Common myeloid progenitor, CD34-positive (primary cell): ENCODE measurements at regions not wholly inside any gene's neighbourhood (a gene's known extent, or its start where the extent isn't known, plus 50 kb on each side); places are given as distances from the start of the nearest gene placed in this dataset.

Source experiments
- CTCF ChIA-PET: fragments of 350-600 bp; sonication (Branson Sonifier 250); formaldehyde crosslinking; loops from one replicate; lab custom pipeline; 2021; ENCODE audit warnings: antibody characterized with exemption; lab: Charles Lee
- POLR2A ChIA-PET: fragments of 350-600 bp; sonication (Branson Sonifier 250); formaldehyde crosslinking; loops from one replicate; lab custom pipeline; 2021; ENCODE audit warnings: antibody characterized with exemption; lab: Charles Lee
- DNase-seq, 3 donors: peaks; one replicate each; pipeline versions ENCODE4 v3.0.0 to v3.0.0-alpha.2; 2013
- H3K27ac ChIP-seq, 2 experiments: 1 replicate in 1 of 2; 2 replicates in 1 of 2; pipeline ENCODE4 v1.7.0; 2013; ENCODE audit warnings: inconsistent platforms in 2 of 2, low read length in 2 of 2, mild to moderate bottlenecking in 2 of 2, low read depth in 1 of 2, moderate library complexity in 1 of 2; ENCODE audit not compliant: severe bottlenecking in 2 of 2, insufficient read depth in 1 of 2, poor library complexity in 1 of 2
- H3K27me3 ChIP-seq, 5 experiments: replicated peaks in 2 of 5; 1 replicate in 3 of 5; 2 replicates in 2 of 5; pipeline versions ENCODE4 v1.6.1 to v1.7.0; 2013; ENCODE audit warnings: low read length in 4 of 5, mild to moderate bottlenecking in 2 of 5, moderate library complexity in 2 of 5, inconsistent platforms in 1 of 5; ENCODE audit not compliant: insufficient read depth in 5 of 5, control insufficient read depth in 4 of 5
- H3K36me3 ChIP-seq, 4 experiments: 1 replicate in 2 of 4; 2 replicates in 2 of 4; pipeline versions ENCODE4 v1.6.1 to v1.7.0; 2013; ENCODE audit warnings: low read length in 3 of 4, control low read depth in 1 of 4, mild to moderate bottlenecking in 1 of 4; ENCODE audit not compliant: control insufficient read depth in 4 of 4, insufficient read depth in 4 of 4
- H3K4me1 ChIP-seq, 4 experiments: 1 replicate in 3 of 4; 2 replicates in 1 of 4; pipeline versions ENCODE4 v1.6.1 to v1.7.1; 2013; ENCODE audit warnings: low read length in 3 of 4, mild to moderate bottlenecking in 3 of 4, control low read depth in 1 of 4, inconsistent platforms in 1 of 4, moderate library complexity in 1 of 4; ENCODE audit not compliant: control insufficient read depth in 4 of 4, insufficient read depth in 4 of 4; ENCODE audit errors: control extremely low read depth in 1 of 4
- H3K4me3 ChIP-seq, 7 experiments: 1 replicate in 4 of 7; 2 replicates in 3 of 7; pipeline versions ENCODE4 v1.5.1 to v1.7.0; 2013; ENCODE audit warnings: mild to moderate bottlenecking in 7 of 7, low read length in 6 of 7, moderate library complexity in 6 of 7, inconsistent platforms in 2 of 7, low read depth in 2 of 7, control low read depth in 1 of 7; ENCODE audit not compliant: insufficient read depth in 4 of 7, control insufficient read depth in 1 of 7; ENCODE audit errors: extremely low read depth in 1 of 7
- H3K9me3 ChIP-seq, 5 experiments: 1 replicate in 4 of 5; 2 replicates in 1 of 5; pipeline versions ENCODE4 v1.6.1 to v1.7.1; 2013; ENCODE audit warnings: low read length in 4 of 5, mild to moderate bottlenecking in 2 of 5, inconsistent platforms in 1 of 5, low read depth in 1 of 5, moderate library complexity in 1 of 5; ENCODE audit not compliant: control insufficient read depth in 4 of 5, insufficient read depth in 2 of 5; ENCODE audit errors: control extremely low read depth in 1 of 5
- WGBS: methylation state at CpG from one replicate; pipeline ENCODE4 v1.1.5; 2013; ENCODE audit not compliant: insufficient coverage; 5-methylcytosine and 5-hydroxymethylcytosine counted together

- DNase-seq, result no peak
- ChIA-PET POLR2A (no interaction called here), CTCF (no interaction called here)
- WGBS, result no CpG with 5 or more reads among the region's 2 CpGs
- H3K9me3 ChIP-seq, result peaks cover 0 to 2% (median 0%) of the 10 kb centered on the region in 5 experiments
- H3K27me3 ChIP-seq, result peaks cover 0 to 2% (median 0%) of the 10 kb centered on the region in 5 experiments
- H3K4me1 ChIP-seq, result no peaks in the 10 kb centered on the region
- no peak overlapping the region for H3K27ac ChIP-seq
- H3K4me3 ChIP-seq, result no peak overlapping the region
- no peaks in the 10 kb centered on the region for H3K36me3 ChIP-seq
These were observed 368.3 kb downstream of the ENC1 start for GRCh38 chr5:74272024-74272775.

GRCh38 chr5:74268297-74268696, 372.2 kb downstream of the ENC1 start:
- no peak overlapping the region for H3K27ac ChIP-seq
- no peaks in the 10 kb centered on the region for H3K27me3 ChIP-seq
- H3K4me1 ChIP-seq, result no peaks in the 10 kb centered on the region
- WGBS, result 92% methylated on average over 2 of the region's 5 CpGs
- ChIA-PET POLR2A (interaction anchor here (1.1 kb wide), 1 partner anchor 9 kb away, joined by 3 read pairs; no protein-coding TSS in a partner anchor), CTCF (no interaction called here)
- H3K36me3 ChIP-seq, result no peaks in the 10 kb centered on the region
- no peak overlapping the region for H3K4me3 ChIP-seq
- H3K9me3 ChIP-seq, result no peaks in the 10 kb centered on the region
- no peak for DNase-seq

- ChIA-PET CTCF (interaction anchor here (1.1 kb wide), 1 partner anchor 60 kb away, joined by 3 read pairs; no protein-coding TSS in a partner anchor), POLR2A (no interaction called here)
- Histone ChIP-seq H3K27me3 (no peaks in the 10 kb centered on the region), H3K36me3 (no peaks in the 10 kb centered on the region), H3K27ac (no peak overlapping the region), H3K4me1 (peaks cover 0 to 1% (median 0%) of the 10 kb centered on the region in 4 experiments), H3K4me3 (no peak overlapping the region), H3K9me3 (no peaks in the 10 kb centered on the region)
- WGBS, result 100% methylated on average over 1 of the region's 5 CpGs
- DNase-seq, result no peak
These were observed 373.7 kb downstream of the ENC1 start for GRCh38 chr5:74266836-74267235.

- 100% methylated on average over 2 of the region's 2 CpGs for WGBS
- no peaks in the 10 kb centered on the region for H3K27me3 ChIP-seq
- no peaks in the 10 kb centered on the region for H3K9me3 ChIP-seq
- H3K27ac ChIP-seq, result no peak overlapping the region
- H3K4me3 ChIP-seq, result no peak overlapping the region
- H3K4me1 ChIP-seq, result peaks cover 0 to 7% (median 3%) of the 10 kb centered on the region in 4 experiments
- H3K36me3 ChIP-seq, result no peaks in the 10 kb centered on the region
- no peak for DNase-seq
- ChIA-PET POLR2A (no interaction called here), CTCF (interaction anchor here (1.1 kb wide), 1 partner anchor 61 kb away, joined by 3 read pairs; no protein-coding TSS in a partner anchor)
These were observed 374.4 kb downstream of the ENC1 start for GRCh38 chr5:74266132-74266531.

- no peaks in the 10 kb centered on the region for H3K9me3 ChIP-seq
- peaks cover 0 to 22% (median 11%) of the 10 kb centered on the region in 4 experiments for H3K4me1 ChIP-seq
- H3K36me3 ChIP-seq, result no peaks in the 10 kb centered on the region
- DNase-seq, result no peak
- WGBS, result 100% methylated on average over 1 of the region's 1 CpG
- H3K27ac ChIP-seq, result no peak overlapping the region
- ChIA-PET CTCF (interaction anchor here (1.0 to 1.3 kb wide), 2 partner anchors 30 to 50 kb away, joined by 3 read pairs; no protein-coding TSS in a partner anchor), POLR2A (no interaction called here)
- no peak overlapping the region for H3K4me3 ChIP-seq
- no peaks in the 10 kb centered on the region for H3K27me3 ChIP-seq
These were observed 377.9 kb downstream of the ENC1 start for GRCh38 chr5:74262544-74263207.

- H3K27ac ChIP-seq, result no peak overlapping the region
- no peaks in the 10 kb centered on the region for H3K36me3 ChIP-seq
- ChIA-PET CTCF (interaction anchor here (1.0 to 1.3 kb wide), 2 partner anchors 31 to 50 kb away, joined by 3 read pairs; no protein-coding TSS in a partner anchor), POLR2A (no interaction called here)
- no peaks in the 10 kb centered on the region for H3K9me3 ChIP-seq
- 100% methylated on average over 2 of the region's 3 CpGs for WGBS
- peaks cover 0 to 30% (median 17%) of the 10 kb centered on the region in 4 experiments for H3K4me1 ChIP-seq
- no peak for DNase-seq
- H3K27me3 ChIP-seq, result no peaks in the 10 kb centered on the region
- no peak overlapping the region for H3K4me3 ChIP-seq
These were observed 378.7 kb downstream of the ENC1 start for GRCh38 chr5:74261866-74262265.

GRCh38 chr5:74261421-74261820, 379.1 kb downstream of the ENC1 start:
- Histone ChIP-seq H3K9me3 (no peaks in the 10 kb centered on the region), H3K4me3 (no peak overlapping the region), H3K36me3 (no peaks in the 10 kb centered on the region), H3K27ac (no peak overlapping the region), H3K4me1 (peaks cover 0 to 34% (median 18%) of the 10 kb centered on the region in 4 experiments), H3K27me3 (no peaks in the 10 kb centered on the region)
- ChIA-PET POLR2A (no interaction called here), CTCF (interaction anchor here (1.3 kb wide), 1 partner anchor 32 kb away, joined by 3 read pairs; no protein-coding TSS in a partner anchor)
- WGBS, result no CpG with 5 or more reads among the region's 3 CpGs
- no peak for DNase-seq
